NCI-H69 (cell line): ENCODE measurements at regions not wholly inside any gene's neighbourhood (a gene's known extent, or its start where the extent isn't known, plus 50 kb on each side); places are given as distances from the start of the nearest gene placed in this dataset.
A peak's percentile ranks its signal among the peaks of the same experiment; 100 is the strongest.
"Not testable (repeated sequence)": the region's sequence is repeated elsewhere in the genome, so short reads cannot be mapped to it uniquely, and the experiment has no call there.

Source experiments
- DNase-seq: peaks from one replicate; lab custom pipeline; 2025; lab: John Stamatoyannopoulos, UW

GRCh38 chr4:42205541-42205940, 53.1 kb upstream of the BEND4 start:
- DNase-seq, result no peak

- no peak for DNase-seq
Measured at GRCh38 chr4:42216664-42217063, 64.2 kb upstream of the BEND4 start.

GRCh38 chr4:42225286-42225685, 72.8 kb upstream of the BEND4 start:
- no peak for DNase-seq

GRCh38 chr4:42234817-42235216, 82.4 kb upstream of the BEND4 start:
- DNase-seq, result no peak

DNA sequence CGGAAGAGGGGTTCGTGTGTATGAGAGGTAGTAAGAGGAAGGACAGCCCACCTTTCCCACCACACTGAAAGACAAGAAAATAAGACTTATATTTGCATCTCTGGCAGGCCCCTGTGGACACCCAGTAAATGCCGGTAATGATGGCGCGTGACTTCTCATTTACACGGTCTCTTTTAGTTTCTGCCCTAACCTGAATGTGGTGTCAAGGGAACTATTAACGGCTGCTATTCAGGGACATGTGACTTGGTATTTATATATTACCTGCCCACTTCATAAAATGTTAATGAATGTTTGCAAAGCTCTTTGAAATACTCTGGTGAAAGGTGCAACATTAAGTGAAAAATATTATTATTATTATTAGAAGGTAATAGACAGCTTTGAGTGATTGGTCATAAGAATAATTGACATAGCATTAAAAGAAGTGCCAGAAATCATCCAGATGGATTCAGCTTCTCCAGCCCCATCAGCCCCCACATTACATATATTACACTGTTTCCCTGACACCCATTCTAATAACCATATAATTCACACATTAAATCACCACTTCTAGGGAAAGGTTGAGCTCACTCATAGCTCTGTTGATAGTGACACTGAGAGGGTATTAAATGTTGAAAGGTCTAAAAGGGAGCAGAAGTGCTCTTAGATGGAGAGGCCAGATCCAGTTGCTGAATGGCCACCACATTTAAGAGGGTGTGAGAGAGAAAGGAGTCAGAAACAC, 83.0 kb upstream of the BEND4 start:
- DNase-seq, result no peak

GRCh38 chr4:42237010-42237409, 84.6 kb upstream of the BEND4 start:
- DNase-seq, result no peak

- no peak for DNase-seq
Measured at GRCh38 chr4:42237451-42237850, 85.0 kb upstream of the BEND4 start.

- no peak for DNase-seq
Measured at GRCh38 chr4:42248972-42249371, 96.5 kb upstream of the BEND4 start.

GRCh38 chr4:42252315-42252714, 99.9 kb upstream of the BEND4 start:
- DNase-seq, result no peak

- not testable (repeated sequence) for DNase-seq
Measured at GRCh38 chr4:42257645-42258044, 105.2 kb upstream of the BEND4 start.

GRCh38 chr4:42262701-42263490, 110.4 kb upstream of the BEND4 start:
- no peak for DNase-seq

- DNase-seq, result no peak
Measured at GRCh38 chr4:42265782-42266602, 113.5 kb upstream of the BEND4 start.

GRCh38 chr4:42267724-42268123, 115.3 kb upstream of the BEND4 start:
- no peak for DNase-seq

DNA sequence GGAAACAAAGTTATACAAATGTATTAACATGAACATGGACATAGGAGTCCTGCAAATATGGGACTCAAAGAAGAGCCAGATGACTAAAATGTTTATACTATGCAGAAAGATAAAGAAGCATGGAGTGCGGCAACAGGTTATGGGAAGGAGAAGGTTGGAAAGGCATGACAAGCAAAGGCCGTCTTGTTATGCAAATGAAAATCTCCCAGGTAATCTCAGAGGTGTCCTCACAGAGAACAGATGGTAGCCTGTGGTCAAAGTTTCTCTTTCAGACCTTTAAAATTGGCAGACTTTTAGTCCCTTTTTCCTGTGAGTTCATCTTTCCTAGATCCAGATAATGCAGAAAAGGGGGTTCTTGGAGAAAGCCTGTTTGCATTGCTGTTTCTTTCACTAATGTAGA, 116.4 kb upstream of the BEND4 start:
- no peak for DNase-seq

- DNase-seq, result no peak
Measured at GRCh38 chr4:42271096-42271495, 118.6 kb upstream of the BEND4 start.

DNA sequence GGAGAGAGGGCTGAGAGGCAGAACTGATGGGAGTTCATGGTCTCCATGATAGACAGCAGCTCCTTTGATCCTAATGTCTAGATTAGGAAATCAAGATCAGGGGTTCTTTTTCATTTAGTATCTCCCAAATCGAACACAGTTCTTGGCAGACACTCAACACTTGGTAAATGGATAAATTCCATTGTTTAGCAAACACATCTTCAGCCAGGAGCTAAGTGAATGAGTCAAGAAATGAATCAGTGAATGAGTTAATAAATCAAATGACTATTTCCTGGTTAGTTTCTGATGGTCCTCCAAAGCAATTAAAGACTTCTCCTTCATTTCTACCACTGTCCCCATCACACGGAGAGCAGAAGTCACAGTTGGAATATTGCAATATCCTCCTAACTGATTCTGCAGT, 120.0 kb upstream of the SHISA3 start:
- no peak for DNase-seq

DNA sequence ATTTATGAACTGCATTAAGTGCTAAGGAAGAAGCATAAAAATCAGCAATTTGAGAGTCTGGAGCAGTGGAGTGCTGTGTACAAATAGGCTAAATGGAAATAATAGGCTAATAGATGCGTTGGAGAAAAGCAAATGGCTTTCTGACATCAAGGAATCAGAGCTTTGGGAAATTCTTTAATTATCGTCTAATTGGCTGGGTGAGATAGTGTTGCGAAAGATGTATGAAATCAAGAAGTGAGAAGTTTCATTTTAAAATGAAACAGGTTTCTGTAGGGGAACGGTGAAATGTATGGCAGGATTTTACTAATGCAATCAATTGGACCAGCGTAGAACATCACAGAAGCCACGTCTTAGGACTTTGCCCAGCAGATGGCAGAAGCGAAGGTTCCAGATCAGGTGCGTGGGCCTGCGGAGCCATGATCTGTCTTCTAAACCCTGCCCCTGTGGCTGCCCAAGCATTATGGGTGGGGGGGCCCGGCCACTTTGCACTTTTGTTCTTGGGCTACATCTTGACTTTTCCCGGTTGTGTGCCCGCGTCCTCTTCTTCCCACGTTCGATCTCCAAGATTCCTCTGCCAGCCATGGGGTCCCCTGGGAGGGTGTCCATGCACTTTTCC, 118.5 kb upstream of the SHISA3 start:
- DNase-seq, result no peak

DNA sequence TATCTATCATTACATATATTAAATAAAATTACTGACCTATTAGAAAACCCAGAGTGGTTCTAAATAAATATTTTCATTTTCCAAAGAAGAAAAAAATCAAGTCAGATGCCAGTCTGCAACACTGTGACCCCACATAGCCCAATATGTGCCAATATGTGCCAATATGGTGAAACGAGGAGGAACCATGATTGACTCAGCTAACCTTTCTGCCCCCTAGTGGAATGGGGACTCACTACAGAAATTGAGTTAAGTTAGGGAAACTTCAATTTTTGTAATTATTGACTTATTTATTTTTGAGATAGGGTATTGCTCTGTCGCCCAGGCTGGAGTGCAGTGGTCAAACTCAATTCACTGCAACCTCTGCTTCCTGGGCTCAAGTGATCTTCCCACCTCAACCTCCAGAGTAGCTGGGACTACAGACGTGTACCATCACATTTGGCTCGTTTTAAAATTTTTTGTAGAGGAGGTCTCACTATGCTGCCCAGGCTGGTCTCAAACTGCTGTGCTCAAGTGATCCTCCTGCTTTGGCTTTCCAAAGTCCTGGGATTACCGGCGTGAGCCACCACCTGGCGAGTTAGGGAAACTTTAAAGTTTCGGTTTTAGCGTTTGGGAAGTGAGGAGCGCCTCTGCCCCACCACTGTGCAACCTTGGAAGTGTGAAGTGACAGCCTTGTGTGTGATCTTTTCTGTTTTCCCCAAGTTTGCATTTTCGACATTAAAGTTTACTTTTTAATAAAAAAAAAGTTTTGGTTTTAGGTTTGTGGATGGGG, 116.8 kb upstream of the SHISA3 start:
- DNase-seq, result peak; percentile 13

DNA sequence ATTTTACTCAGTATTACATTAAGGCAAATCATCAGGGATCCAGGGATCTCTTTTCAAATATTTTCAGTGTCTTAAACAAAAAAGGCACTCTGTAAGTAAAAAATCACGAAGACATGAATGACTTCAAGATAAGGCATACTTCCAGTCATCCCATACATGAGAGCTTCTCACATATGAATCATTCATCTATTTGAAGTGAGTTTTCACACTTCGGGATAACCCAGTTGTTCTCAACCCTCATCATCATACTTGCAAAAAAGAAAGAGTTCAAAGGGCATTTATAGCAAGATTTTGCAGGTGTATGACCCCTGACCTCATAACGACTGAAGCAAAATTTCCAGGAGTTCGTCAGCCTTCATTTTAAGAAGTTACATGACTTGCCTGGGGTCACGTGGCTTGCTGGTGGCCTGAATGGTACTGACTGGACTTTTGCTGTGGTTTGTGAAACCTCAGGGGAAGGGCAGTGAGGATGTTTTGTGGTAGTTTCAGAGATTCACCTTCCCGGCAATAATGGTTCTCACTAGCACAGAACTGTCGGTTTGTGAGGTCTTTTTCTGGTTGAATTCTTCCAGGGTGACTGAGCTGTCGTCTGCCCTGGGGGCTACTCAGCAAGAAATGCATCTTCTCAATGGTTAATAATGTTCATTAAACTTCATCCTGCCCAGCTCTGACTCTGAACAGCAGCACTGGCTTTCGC, 115.8 kb upstream of the SHISA3 start:
- no peak for DNase-seq

DNA sequence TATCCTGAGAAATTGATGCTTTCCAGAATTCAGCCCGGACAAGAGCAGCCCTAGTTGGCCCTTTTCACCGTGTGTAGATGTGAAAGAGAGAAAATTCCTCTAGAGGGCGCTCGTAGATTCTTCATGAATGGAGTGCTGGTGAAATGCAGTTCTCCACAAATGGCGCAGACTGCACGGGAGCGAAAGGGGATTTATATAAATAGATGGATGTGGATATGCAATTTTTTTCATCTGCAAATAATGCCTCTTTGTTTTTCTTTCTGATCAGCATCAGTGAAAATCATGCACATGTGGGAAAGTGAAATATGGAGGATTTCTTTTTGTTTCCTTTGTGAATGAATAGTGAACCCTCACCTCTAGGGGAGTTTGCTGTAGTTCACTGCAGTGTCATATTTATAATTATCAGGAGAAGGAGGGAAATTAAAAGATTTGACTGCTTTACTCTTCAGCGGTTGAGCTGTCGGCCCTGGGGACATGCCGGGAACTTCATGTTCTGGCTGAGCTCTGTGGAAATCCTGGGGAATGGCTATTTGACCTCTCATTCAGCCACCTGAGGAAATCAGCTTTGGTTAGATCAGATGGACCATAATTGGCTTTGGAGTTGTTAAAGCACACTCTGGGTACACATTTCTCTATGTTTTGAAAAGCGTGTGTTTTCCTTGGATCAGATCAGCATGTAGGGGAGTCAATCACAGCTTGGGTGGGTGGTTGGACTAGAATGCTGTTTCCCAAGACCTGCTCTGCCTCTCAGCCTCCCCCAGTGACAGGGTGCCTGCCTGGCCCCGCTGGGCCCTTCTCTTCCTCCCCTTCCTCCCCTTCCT, 115.0 kb upstream of the SHISA3 start:
- DNase-seq, result peak; percentile 59
